ENCODE measurements at regions not wholly inside any gene's neighbourhood (a gene's known extent, or its start where the extent isn't known, plus 50 kb on each side); places are given as distances from the start of the nearest gene placed in this dataset.
A peak's percentile ranks its signal among the peaks of the same experiment; 100 is the strongest.

DNA sequence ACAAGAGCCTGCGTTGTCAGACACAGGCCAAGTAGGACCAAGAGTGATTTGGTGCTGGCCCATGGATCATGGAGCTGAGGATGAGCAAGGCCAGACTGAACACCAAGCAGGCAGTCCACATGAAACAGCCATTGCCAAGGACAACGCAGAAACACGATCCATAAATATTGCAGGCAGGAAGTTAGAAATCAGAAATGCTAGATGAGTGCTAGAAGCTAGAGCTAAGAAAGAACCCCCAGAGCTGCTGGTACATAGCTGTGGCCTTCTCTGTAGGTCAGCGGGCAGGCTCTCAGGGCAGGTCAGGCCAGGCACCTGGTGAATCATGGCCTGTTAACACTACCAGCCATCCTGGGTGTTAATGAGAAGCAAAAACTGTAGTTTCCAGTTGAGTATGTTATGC is 119.7 kb downstream of the ALDH8A1 start:
- Mint-ChIP-seq H3K4me1 (ENCODE audit: low read depth) (peaks cover 19% of the 10 kb centered on the region), H3K4me3 (no peak overlapping the region), H3K36me3 (ENCODE audit: low read depth) (no peaks in the 10 kb centered on the region), H3K9me3 (no peaks in the 10 kb centered on the region; the same call in 1 of the 2 replicates), H3K27ac (no peak overlapping the region), H3K27me3 (ENCODE audit: insufficient read depth) (peaks cover 2% of the 10 kb centered on the region)
- TF ChIP-seq, protein P1, sequence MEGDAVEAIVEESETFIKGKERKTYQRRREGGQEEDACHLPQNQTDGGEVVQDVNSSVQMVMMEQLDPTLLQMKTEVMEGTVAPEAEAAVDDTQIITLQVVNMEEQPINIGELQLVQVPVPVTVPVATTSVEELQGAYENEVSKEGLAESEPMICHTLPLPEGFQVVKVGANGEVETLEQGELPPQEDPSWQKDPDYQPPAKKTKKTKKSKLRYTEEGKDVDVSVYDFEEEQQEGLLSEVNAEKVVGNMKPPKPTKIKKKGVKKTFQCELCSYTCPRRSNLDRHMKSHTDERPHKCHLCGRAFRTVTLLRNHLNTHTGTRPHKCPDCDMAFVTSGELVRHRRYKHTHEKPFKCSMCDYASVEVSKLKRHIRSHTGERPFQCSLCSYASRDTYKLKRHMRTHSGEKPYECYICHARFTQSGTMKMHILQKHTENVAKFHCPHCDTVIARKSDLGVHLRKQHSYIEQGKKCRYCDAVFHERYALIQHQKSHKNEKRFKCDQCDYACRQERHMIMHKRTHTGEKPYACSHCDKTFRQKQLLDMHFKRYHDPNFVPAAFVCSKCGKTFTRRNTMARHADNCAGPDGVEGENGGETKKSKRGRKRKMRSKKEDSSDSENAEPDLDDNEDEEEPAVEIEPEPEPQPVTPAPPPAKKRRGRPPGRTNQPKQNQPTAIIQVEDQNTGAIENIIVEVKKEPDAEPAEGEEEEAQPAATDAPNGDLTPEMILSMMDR (IDR thresholded peaks at IDR 0.05): no peak
- DNase-seq: no peak

DNA sequence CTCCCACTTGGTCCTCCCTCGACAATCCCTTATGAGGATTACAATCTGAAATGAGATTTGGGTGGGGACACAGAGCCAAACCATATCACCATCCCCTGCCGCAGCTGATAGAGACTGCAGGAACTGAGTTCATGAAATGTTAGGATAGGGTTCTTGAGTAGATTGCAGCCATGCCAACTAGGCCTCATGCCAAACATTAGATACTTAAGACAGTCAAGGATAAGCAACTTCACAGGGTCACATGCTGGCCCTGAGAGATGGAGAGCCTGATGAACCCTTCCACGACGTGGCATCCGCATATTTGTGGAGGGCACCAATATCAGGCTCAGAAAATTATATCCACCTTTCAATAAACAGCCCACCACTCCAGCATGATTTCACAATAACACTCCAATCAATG is 121.3 kb downstream of the ALDH8A1 start:
- TF ChIP-seq, protein P1 (IDR thresholded peaks at IDR 0.05): no peak
- Mint-ChIP-seq H3K9me3 (no peaks in the 10 kb centered on the region; the same call in 1 of the 2 replicates), H3K36me3 (ENCODE audit: low read depth) (no peaks in the 10 kb centered on the region), H3K4me1 (ENCODE audit: low read depth) (peaks cover 18% of the 10 kb centered on the region), H3K27me3 (ENCODE audit: insufficient read depth) (peaks cover 2% of the 10 kb centered on the region), H3K27ac (no peak overlapping the region), H3K4me3 (no peak overlapping the region)
- DNase-seq: no peak

DNA sequence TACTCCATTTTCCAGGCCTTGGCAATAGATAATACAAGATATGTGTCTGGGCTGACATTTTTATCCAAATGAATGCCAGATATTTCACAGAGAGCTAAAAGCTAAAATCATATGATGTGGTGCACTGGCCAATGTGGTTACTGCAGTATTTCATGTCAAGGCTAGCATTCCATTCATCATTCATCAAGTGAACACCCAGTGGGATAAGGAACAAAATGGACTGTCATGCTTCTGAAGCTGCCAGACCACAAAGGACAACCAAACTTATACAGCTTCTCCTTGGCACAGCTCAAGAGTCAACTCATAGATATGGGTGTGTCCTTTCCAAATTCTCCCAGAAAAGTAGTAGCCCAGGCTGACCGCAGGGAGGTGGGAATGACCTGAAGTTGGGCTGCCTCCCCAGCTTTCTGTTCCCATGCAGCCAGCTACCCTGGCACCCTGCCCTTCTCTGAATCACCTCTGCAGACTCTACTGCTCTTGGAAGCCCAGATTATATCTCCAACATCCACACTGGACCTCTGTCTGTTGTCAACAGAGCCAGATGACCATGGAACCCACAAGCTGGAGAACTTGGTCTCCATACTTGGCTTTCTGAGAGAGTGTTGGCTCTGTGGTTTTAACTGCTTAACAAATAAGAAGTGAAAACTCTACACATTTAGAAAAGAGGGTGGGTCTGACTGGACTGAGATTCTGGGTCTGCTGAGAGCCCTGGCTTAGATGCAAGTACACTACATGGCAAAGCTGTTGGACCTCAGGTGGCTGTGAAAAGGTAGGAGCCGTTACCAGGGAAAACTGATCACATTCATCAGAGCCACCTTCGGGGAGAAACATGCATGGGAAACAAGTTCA is 122.8 kb downstream of the ALDH8A1 start:
- Mint-ChIP-seq H3K36me3 (ENCODE audit: low read depth) (no peaks in the 10 kb centered on the region), H3K9me3 (no peaks in the 10 kb centered on the region; the same call in 1 of the 2 replicates), H3K4me3 (peak overlapping the region; percentile 18; the same call in 1 of the 2 replicates), H3K4me1 (ENCODE audit: low read depth) (peaks cover 31% of the 10 kb centered on the region), H3K27me3 (ENCODE audit: insufficient read depth) (peaks cover 2% of the 10 kb centered on the region), H3K27ac (peak overlapping the region; percentile 60; the same call in 1 of the 2 replicates)
- DNase-seq: peak; percentile 95
- TF ChIP-seq, protein P1 (IDR thresholded peaks at IDR 0.05): peak; percentile 48

DNA sequence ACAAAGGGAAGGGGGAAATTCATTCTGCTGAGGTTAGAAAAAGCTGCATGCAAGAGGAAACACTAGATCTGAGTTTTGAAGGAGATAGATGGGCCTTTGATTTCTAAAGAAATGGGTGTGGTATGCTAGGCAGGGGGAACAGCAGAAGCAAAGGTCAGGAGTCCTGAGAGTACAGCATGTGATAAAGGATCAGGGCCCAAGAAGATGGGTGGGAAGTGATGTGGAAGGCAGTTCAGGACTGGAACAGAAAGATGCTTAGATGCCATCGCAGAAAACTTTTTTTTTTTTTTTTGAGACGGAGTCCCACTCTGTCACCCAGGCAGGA is 126.2 kb downstream of the ALDH8A1 start:
- H3K4me1 Mint-ChIP-seq (ENCODE audit: low read depth): peaks cover 50% of the 10 kb centered on the region
- H3K9me3 Mint-ChIP-seq: no peaks in the 10 kb centered on the region; the same call in 1 of the 2 replicates
- no peak overlapping the region for H3K4me3 Mint-ChIP-seq
- DNase-seq: no peak
- H3K36me3 Mint-ChIP-seq (ENCODE audit: low read depth): no peaks in the 10 kb centered on the region
- no peak overlapping the region for H3K27ac Mint-ChIP-seq
- no peaks in the 10 kb centered on the region for H3K27me3 Mint-ChIP-seq (ENCODE audit: insufficient read depth)
- TF ChIP-seq, protein P1 (IDR thresholded peaks at IDR 0.05): no peak

DNA sequence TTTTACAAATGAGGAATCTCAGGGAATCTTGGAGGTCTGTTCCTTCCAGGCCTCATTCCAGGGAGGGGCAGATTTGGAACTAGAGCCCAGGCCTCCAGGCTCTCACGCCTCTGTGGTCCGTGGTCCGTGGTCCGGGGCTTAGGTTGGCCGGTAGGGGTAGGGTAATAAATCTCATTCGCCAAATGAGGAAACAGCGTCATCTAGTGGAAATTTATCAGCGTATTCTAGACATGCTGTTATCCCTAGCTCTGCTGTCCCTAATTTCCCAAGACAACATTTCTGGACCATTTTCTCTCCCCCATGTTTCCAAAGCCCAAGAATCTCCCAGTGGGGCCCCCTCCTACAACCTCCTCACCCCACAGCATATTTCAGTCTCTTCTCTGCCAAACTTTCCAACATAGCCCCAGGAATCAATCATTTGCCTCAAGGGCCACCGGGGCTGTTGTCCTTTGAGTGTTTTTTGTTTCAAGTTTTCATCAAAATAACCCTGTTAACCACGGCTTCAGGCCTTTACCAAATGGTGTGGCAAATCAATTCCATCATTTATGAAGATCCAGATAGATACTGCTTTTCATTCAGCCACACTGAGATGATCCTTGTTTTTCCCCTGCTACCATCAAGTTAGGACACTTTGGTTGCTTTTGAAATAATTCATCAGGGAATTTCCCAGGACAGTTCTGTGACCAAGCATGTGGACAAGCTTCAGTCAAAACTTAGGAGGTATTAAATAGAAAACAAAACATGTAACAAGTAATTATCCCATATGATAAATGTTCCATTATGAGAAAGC is 126.8 kb downstream of the ALDH8A1 start:
- H3K4me1 Mint-ChIP-seq (ENCODE audit: low read depth): peaks cover 50% of the 10 kb centered on the region
- H3K27ac Mint-ChIP-seq: peak overlapping the region; percentile 5; the same call in 1 of the 2 replicates
- TF ChIP-seq, protein P1 (IDR thresholded peaks at IDR 0.05): peak; percentile 95

More for the DNA sequence above, 126.8 kb downstream of the ALDH8A1 start:
- Mint-ChIP-seq H3K27me3 (ENCODE audit: insufficient read depth) (no peaks in the 10 kb centered on the region), H3K9me3 (no peaks in the 10 kb centered on the region; the same call in 1 of the 2 replicates), H3K4me3 (no peak overlapping the region), H3K36me3 (ENCODE audit: low read depth) (no peaks in the 10 kb centered on the region)
- peak; percentile 78 for DNase-seq

All from HFFc6 (cell line).